HL-60 (cell line): ENCODE measurements at regions not wholly inside any gene's neighbourhood (a gene's known extent, or its start where the extent isn't known, plus 50 kb on each side); places are given as distances from the start of the nearest gene placed in this dataset.

Experiments used
- GABPA ChIP-seq: IDR thresholded peaks from 2 replicates; pipeline ENCODE4 v1.6.1; 2012; ENCODE audit warnings: low read depth
- SPI1 ChIP-seq: IDR thresholded peaks from 2 replicates; pipeline ENCODE4 v1.6.1; 2012; ENCODE audit warnings: low read depth, mild to moderate bottlenecking, borderline replicate concordance
- TF ChIP-seq, protein P1 (sequence below): IDR thresholded peaks from one replicate; pipeline ENCODE4 v1.5.1; 2011; ENCODE audit warnings: low read length, control low read depth, inconsistent platforms; ENCODE audit not compliant: insufficient read depth
- TF ChIP-seq, protein P2 (sequence below): IDR thresholded peaks from 2 replicates; pipeline ENCODE4 v1.6.1; 2012; ENCODE audit warnings: low read depth; ENCODE audit not compliant: insufficient replicate concordance

DNA sequence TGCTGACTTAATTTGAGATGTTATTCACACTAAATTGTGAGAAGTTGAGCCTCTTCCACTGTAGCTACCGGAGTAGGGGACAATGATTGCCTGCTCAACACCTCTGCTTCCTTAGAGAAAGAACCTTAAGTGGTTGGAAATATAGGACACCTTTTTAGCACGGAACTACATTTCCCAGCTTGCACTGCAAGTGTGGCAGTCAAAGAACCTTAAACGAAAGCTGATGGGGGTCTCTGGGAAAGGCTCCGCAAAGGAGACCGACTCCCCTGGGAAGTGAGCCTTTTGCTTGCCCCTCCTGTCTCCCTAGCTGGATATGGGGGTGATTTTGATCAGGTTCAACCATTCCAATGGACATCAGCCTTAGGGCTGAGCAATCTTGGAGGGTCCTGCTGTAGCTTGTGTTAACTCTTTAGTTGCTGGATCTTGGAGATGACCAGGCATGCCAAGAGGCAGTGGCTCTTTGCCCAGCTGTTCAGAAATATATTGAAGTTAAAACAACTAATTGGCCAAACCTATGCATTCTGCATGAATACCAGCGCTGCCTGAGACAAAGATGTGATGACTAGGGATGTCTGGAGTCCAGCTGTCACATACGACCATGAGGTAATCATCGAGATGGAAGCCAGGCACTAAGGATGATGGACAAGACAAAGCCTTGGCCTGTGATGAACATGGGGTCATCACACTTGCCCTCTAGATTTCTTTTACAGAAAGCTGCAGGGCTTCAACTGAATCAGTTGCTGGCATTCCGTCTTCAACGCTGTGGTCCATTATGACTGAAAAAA, 286.5 kb downstream of the FOXO1 start:
- TF ChIP-seq SPI1 (no peak), GABPA (no peak)
- TF ChIP-seq, protein P1, sequence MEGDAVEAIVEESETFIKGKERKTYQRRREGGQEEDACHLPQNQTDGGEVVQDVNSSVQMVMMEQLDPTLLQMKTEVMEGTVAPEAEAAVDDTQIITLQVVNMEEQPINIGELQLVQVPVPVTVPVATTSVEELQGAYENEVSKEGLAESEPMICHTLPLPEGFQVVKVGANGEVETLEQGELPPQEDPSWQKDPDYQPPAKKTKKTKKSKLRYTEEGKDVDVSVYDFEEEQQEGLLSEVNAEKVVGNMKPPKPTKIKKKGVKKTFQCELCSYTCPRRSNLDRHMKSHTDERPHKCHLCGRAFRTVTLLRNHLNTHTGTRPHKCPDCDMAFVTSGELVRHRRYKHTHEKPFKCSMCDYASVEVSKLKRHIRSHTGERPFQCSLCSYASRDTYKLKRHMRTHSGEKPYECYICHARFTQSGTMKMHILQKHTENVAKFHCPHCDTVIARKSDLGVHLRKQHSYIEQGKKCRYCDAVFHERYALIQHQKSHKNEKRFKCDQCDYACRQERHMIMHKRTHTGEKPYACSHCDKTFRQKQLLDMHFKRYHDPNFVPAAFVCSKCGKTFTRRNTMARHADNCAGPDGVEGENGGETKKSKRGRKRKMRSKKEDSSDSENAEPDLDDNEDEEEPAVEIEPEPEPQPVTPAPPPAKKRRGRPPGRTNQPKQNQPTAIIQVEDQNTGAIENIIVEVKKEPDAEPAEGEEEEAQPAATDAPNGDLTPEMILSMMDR = no peak
- TF ChIP-seq, protein P2, sequence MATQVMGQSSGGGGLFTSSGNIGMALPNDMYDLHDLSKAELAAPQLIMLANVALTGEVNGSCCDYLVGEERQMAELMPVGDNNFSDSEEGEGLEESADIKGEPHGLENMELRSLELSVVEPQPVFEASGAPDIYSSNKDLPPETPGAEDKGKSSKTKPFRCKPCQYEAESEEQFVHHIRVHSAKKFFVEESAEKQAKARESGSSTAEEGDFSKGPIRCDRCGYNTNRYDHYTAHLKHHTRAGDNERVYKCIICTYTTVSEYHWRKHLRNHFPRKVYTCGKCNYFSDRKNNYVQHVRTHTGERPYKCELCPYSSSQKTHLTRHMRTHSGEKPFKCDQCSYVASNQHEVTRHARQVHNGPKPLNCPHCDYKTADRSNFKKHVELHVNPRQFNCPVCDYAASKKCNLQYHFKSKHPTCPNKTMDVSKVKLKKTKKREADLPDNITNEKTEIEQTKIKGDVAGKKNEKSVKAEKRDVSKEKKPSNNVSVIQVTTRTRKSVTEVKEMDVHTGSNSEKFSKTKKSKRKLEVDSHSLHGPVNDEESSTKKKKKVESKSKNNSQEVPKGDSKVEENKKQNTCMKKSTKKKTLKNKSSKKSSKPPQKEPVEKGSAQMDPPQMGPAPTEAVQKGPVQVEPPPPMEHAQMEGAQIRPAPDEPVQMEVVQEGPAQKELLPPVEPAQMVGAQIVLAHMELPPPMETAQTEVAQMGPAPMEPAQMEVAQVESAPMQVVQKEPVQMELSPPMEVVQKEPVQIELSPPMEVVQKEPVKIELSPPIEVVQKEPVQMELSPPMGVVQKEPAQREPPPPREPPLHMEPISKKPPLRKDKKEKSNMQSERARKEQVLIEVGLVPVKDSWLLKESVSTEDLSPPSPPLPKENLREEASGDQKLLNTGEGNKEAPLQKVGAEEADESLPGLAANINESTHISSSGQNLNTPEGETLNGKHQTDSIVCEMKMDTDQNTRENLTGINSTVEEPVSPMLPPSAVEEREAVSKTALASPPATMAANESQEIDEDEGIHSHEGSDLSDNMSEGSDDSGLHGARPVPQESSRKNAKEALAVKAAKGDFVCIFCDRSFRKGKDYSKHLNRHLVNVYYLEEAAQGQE = no peak
